ENCODE measurements at regions not wholly inside any gene's neighbourhood (a gene's known extent, or its start where the extent isn't known, plus 50 kb on each side); places are given as distances from the start of the nearest gene placed in this dataset.
"Not testable (repeated sequence)": the region's sequence is repeated elsewhere in the genome, so short reads cannot be mapped to it uniquely, and the experiment has no call there.

- DNase-seq (ENCODE audit: low read depth) = no peak
- no peak overlapping the region for H3K4me3 ChIP-seq (ENCODE audit: low read length)
- TF ChIP-seq CTCF (conservative IDR thresholded peaks at IDR 0.05; ENCODE audit: low read depth, low read length) = no peak
Measured at GRCh38 chr20:29741894-29742698, 1515.4 kb upstream of the DEFB115 start.

GRCh38 chr20:29742699-29743100 is 1514.8 kb upstream of the DEFB115 start:
- DNase-seq (ENCODE audit: low read depth) = no peak
- no peak for TF ChIP-seq CTCF (conservative IDR thresholded peaks at IDR 0.05; ENCODE audit: low read depth, low read length)
- no peak overlapping the region for H3K4me3 ChIP-seq (ENCODE audit: low read length)

GRCh38 chr20:29743101-29743931 is 1514.1 kb upstream of the DEFB115 start:
- no peak for DNase-seq (ENCODE audit: low read depth)
- no peak for TF ChIP-seq CTCF (conservative IDR thresholded peaks at IDR 0.05; ENCODE audit: low read depth, low read length)

GRCh38 chr20:29744071-29744470 is 1513.4 kb upstream of the DEFB115 start:
- H3K4me3 ChIP-seq (ENCODE audit: low read length) = no peak overlapping the region
- no peak for TF ChIP-seq CTCF (conservative IDR thresholded peaks at IDR 0.05; ENCODE audit: low read depth, low read length)
- no peak for DNase-seq (ENCODE audit: low read depth)

More at GRCh38 chr20:29743101-29743931, 1514.1 kb upstream of the DEFB115 start:
- no peak overlapping the region for H3K4me3 ChIP-seq (ENCODE audit: low read length)

- not testable (repeated sequence) for DNase-seq (ENCODE audit: low read depth)
Measured at GRCh38 chr20:29745534-29746245, 1511.8 kb upstream of the DEFB115 start.

GRCh38 chr20:29750268-29750899 is 1507.1 kb upstream of the DEFB115 start:
- DNase-seq (ENCODE audit: low read depth) = no peak

More at GRCh38 chr20:29745534-29746245, 1511.8 kb upstream of the DEFB115 start:
- H3K4me3 ChIP-seq (ENCODE audit: low read length) = not testable (repeated sequence)

GRCh38 chr20:29752644-29753425 is 1504.6 kb upstream of the DEFB115 start:
- not testable (repeated sequence) for H3K4me3 ChIP-seq (ENCODE audit: low read length); DNase-seq (ENCODE audit: low read depth)

More at GRCh38 chr20:29750268-29750899, 1507.1 kb upstream of the DEFB115 start:
- no peak for TF ChIP-seq CTCF (conservative IDR thresholded peaks at IDR 0.05; ENCODE audit: low read depth, low read length)
- no peak overlapping the region for H3K4me3 ChIP-seq (ENCODE audit: low read length)

GRCh38 chr20:29753426-29753746 is 1504.1 kb upstream of the DEFB115 start:
- not testable (repeated sequence) for DNase-seq (ENCODE audit: low read depth); H3K4me3 ChIP-seq (ENCODE audit: low read length)

- H3K4me3 ChIP-seq (ENCODE audit: low read length) = not testable (repeated sequence)
Measured at GRCh38 chr20:29753879-29754278, 1503.6 kb upstream of the DEFB115 start.

GRCh38 chr20:29755854-29756498 is 1501.5 kb upstream of the DEFB115 start:
- H3K4me3 ChIP-seq (ENCODE audit: low read length); DNase-seq (ENCODE audit: low read depth): not testable (repeated sequence)

More at GRCh38 chr20:29753879-29754278, 1503.6 kb upstream of the DEFB115 start:
- DNase-seq (ENCODE audit: low read depth) = not testable (repeated sequence)
